OCI-LY3 (cell line): ENCODE measurements at regions not wholly inside any gene's neighbourhood (a gene's known extent, or its start where the extent isn't known, plus 50 kb on each side); places are given as distances from the start of the nearest gene placed in this dataset.

ENCODE experiments used
- EZH2phosphoT487 ChIP-seq: fragments of 200-600 bp; shearing (Covaris generic); IDR thresholded peaks from 2 replicates; pipeline ENCODE4 v1.6.1; 2018; ENCODE audit warnings: antibody characterized with exemption, mixed run types, low read depth
- TF ChIP-seq, protein P1 (sequence below): fragments of 200-600, 300-600 bp; sonication (generic); IDR thresholded peaks from 2 replicates; pipeline ENCODE4 v1.5.1; 2014; ENCODE audit warnings: antibody characterized with exemption, low read length, low read depth

GRCh38 chr4:121519236-121519838 lies 138.5 kb upstream of the QRFPR start:
- TF ChIP-seq, protein P1, sequence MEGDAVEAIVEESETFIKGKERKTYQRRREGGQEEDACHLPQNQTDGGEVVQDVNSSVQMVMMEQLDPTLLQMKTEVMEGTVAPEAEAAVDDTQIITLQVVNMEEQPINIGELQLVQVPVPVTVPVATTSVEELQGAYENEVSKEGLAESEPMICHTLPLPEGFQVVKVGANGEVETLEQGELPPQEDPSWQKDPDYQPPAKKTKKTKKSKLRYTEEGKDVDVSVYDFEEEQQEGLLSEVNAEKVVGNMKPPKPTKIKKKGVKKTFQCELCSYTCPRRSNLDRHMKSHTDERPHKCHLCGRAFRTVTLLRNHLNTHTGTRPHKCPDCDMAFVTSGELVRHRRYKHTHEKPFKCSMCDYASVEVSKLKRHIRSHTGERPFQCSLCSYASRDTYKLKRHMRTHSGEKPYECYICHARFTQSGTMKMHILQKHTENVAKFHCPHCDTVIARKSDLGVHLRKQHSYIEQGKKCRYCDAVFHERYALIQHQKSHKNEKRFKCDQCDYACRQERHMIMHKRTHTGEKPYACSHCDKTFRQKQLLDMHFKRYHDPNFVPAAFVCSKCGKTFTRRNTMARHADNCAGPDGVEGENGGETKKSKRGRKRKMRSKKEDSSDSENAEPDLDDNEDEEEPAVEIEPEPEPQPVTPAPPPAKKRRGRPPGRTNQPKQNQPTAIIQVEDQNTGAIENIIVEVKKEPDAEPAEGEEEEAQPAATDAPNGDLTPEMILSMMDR: no peak
- no peak for TF ChIP-seq EZH2phosphoT487
